ENCODE measurements at regions not wholly inside any gene's neighbourhood (a gene's known extent, or its start where the extent isn't known, plus 50 kb on each side); places are given as distances from the start of the nearest gene placed in this dataset.
"Not testable (repeated sequence)": the region's sequence is repeated elsewhere in the genome, so short reads cannot be mapped to it uniquely, and the experiment has no call there.

- DNase-seq (ENCODE audit: low spot score), result no peak
Measured at GRCh38 chr16:7964167-7964566, 626.1 kb downstream of the TMEM114 start.

DNA sequence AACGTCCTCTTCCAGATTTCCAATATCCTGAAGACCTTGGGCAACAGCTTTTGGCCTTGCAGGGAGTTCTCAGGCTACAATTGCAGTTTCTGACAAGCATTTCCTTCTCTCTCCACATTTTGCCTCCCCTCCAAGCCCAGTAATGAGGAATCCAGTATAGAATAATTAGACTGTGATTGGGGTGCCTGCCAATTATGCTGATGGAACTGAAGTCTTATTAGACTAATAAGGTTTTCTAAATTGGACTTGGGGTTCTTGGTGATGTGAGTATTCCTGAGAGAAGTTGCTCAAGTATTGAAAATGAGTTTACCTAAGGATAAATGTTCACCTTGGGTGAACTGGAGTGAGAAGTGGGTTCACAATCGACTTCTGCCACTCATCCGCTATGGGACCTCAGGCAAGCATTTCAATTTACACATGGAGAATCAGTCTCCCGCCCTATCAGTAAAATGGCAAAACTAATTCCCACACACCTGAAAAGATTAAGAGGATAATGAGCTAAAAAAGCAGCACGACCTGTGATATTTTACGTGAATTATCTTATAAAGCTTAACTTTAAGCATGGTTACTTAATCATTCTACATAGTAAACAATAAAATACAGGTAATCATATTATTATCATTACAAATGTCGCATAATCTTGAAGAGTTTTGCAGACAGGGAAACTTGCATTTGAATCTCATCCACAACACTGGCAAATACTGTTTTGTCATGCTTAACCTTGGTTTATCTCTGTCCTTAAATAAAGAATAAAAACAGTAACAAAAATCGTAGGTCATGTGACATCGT, 628.0 kb downstream of the TMEM114 start:
- no peak for DNase-seq (ENCODE audit: low spot score)

DNA sequence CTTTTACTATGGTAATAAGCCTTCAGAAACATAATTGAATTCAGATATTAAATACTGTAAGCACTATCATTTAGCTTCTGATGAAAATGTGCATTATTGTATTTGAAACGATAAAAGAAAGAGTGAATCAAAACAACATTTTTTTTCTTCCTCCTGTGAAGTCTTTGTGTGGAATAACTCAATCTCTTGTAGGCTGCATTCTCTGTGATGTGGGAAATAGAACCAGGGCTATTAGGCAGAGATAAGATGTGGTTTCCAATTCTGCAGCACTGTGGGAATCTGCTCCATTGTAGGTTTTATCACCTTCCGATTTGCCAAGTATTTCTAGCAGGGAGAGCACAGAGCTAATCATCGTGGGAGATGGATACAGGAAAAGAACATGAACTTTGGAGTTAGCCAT, 624.5 kb downstream of the RBFOX1 start:
- no peak for DNase-seq (ENCODE audit: low spot score)

- no peak for DNase-seq (ENCODE audit: low spot score)
Measured at GRCh38 chr16:7953360-7953759, 620.7 kb downstream of the RBFOX1 start.

- DNase-seq (ENCODE audit: low spot score), result no peak
Measured at GRCh38 chr16:7946142-7946541, 613.5 kb downstream of the RBFOX1 start.

DNA sequence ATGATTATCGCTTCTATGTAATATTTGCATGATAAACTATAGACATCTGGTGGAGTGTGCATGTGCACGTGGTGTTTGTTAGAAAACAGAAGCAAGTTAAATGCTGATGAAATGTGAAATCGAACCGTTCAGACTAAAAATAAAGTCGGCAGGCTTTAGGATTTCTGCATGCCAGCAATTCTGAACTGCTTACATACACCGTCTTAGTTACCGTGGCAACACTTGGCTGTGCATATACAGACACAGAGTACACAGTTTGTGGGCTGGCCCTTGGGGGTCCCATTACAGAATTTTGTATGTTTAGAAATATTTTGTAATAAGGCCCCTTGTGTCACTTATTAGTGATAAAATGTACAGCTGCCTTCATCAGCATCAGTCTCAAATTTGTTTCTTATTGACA, 605.5 kb downstream of the RBFOX1 start:
- no peak for DNase-seq (ENCODE audit: low spot score)

DNA sequence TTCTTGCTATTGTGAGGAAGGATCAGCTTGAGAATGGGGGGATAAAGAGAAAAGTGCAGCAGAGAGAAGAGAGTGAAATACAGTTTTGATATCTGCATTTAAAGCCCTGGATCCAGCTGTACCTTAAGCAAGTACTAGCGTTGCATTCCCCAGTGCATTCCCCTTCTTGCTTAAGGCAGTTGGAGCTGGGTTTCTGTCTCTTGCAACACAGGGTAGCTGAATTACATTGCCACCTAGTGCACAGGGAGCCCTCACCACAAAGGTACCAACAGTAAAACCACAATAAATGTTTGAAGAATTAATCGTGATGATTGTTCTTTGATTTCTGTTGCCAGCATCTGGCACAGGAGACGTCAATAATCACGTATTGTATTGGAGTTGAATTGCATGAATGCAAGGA, 588.7 kb downstream of the RBFOX1 start:
- DNase-seq (ENCODE audit: low spot score), result peak; percentile 19

- no peak for DNase-seq (ENCODE audit: low spot score)
Measured at GRCh38 chr16:7919782-7920181, 587.1 kb downstream of the RBFOX1 start.

DNA sequence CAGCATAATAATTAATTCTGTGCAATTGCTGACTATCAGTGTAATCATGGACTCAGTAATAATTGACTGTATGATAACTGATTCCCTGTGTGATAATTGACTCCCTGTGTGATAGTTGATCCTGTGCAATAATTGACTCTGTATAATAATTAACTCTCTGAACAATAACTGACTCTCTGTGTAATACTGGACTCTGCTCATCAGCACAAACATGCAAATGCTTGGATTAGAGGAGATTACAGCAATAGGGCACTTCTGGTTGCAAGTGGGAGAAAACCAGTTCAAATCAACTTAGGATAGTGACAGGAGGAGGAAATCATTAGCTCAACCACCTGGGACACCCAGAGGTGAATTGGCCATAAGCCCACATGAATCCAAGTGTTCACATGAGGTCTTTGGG, 582.1 kb downstream of the RBFOX1 start:
- DNase-seq (ENCODE audit: low spot score), result peak; percentile 27

DNA sequence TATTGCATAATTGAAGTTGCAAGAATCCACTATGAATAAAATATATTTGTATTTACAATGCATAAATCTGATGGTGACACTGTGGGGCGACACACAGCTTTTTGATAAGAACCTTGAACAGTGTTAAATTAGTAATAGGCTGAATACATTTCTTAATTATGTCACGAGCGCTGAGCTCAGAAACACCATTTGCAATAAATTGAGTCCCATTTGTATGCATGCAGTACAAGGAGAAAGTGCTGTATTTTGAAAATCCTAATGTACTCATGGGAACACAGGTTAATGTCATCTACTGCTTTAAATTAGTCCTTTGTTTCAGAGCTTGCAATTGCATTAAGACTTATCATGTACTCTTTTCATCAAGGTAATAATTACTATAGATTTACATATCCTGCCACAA, 579.5 kb downstream of the RBFOX1 start:
- DNase-seq (ENCODE audit: low spot score), result no peak

DNA sequence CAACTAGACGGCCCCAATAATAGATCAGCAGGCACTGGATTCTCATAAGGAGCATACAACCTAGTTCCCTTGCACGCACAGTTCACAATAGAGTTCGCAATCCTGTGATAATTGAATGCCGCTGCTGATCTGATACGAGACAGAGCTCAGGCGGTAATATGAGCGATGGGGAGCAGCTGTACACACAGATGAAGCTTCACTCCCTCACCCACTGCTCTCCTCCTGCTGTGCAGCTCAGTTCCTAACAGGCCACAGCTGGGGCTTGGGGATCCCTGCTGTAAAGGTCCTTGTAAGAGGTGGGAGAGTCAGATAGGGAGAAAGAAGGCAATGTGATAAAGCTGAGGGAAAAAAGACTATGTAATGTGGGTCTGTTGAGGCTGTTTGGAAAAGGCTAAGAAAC, 577.5 kb downstream of the RBFOX1 start:
- no peak for DNase-seq (ENCODE audit: low spot score)

- peak; percentile 22 for DNase-seq (ENCODE audit: low spot score)
Measured at GRCh38 chr16:7888411-7888810, 555.8 kb downstream of the RBFOX1 start.

DNA sequence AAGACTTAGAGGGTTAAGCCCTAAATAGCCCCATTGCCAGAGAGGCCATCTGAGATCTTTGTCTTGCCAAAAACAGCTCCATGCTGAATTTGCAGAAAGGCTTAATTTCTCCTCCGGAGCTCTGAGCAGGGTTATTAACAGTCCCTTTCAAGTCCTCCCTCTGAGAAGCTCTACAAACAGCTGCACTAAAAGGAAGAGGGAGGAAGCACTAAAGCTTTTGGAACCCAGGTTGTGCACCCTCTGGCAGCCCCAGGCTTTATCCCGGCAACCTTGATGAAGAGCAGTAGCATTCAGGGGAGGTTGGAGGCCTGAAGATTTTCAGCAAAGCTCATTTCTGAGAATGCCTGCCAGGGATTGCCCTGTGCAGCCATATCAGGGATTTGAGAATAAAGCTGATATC, 554.7 kb downstream of the RBFOX1 start:
- no peak for DNase-seq (ENCODE audit: low spot score)

- no peak for DNase-seq (ENCODE audit: low spot score)
Measured at GRCh38 chr16:7871979-7872378, 539.3 kb downstream of the RBFOX1 start.

- DNase-seq (ENCODE audit: low spot score), result no peak
Measured at GRCh38 chr16:7871371-7871770, 538.7 kb downstream of the RBFOX1 start.

GRCh38 chr16:7867831-7868230, 535.2 kb downstream of the RBFOX1 start:
- no peak for DNase-seq (ENCODE audit: low spot score)

DNA sequence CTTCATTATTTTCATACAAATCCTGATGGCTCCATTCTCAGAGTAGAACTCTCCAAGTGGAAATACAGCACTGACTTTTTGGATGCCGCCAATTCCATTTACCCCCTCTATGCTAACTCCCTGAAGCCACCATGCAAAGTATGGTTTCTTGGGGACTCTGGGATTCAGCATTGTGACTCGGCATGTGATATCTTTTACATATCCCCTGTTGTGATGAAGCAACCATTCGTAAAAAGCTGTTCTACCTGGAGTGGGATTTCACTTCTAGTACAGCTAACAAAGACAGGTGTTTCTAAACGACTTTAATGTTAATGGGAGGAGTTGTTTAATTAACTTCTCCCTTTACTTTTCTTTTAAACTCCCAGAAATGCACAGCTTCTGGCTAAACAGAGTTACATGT, 533.5 kb downstream of the RBFOX1 start:
- DNase-seq (ENCODE audit: low spot score), result no peak

DNA sequence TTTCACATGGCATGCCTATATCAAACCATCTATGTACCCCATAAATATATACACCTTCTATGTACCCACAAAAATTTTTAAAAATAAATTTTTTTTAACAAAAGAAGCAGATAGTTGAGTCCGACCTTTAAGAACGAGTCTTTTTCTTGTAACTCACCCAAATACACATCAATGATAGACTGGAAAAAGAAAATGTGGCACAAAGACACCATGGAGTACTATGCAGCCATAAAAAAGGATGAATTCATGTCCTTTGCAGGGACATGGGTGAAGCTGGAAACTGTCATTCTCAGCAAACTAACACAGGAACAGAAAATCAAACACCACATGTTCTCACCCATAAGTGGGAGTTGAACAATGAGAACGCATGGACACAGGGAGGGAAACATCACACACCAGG, 532.7 kb downstream of the RBFOX1 start:
- not testable (repeated sequence) for DNase-seq (ENCODE audit: low spot score)

DNA sequence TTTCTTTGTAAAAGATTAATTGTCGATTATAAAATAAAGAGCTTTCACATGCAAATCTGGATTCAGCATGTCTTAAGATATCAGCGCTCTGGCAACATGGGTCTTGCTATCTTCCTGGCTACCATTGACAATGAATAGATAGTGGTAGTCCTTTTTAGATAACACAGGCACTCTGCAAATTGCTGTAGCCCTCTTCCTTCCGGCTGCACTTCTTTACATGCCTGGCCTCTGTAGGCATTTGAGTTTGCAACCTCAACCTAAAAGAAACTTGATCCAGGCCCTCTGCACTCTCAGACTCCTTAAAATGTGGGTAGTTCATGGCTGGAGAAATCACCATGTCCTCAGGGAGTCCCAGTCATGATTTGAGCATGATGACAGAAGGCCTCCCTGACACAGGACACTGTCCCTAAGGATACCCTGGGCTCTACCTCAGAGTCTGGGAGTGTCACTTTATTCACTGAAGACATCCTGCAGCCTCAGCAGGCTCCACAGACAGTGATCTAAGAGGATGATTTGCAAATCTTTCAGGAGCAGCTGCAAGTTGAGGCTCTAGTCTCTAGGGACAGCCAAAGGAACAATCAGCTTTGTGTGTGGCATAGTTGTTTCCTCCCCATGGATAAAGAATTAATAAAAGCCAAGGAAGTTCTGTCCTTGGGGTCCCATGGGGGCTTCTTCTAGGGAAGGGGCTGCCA, 529.4 kb downstream of the RBFOX1 start:
- DNase-seq (ENCODE audit: low spot score), result no peak

DNA sequence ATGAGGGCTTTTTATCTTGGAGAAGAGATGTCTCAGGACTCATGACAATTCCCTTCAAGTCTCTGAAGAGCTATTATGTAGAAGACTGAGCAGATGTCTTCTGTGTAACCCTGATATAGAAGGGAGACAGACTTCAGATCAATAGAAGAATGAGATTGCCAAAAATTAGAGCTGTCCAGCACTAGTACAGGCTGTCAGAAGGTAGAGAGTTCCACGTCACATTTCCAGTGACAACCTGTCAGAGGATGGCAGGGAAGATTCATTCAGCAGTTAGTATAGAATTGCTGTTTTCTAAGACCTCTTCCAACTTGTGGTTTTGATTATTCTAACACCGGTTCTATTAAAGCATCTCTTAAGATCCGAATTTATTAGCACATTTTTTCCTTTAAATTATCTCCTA, 520.6 kb downstream of the RBFOX1 start:
- no peak for DNase-seq (ENCODE audit: low spot score)

DNA sequence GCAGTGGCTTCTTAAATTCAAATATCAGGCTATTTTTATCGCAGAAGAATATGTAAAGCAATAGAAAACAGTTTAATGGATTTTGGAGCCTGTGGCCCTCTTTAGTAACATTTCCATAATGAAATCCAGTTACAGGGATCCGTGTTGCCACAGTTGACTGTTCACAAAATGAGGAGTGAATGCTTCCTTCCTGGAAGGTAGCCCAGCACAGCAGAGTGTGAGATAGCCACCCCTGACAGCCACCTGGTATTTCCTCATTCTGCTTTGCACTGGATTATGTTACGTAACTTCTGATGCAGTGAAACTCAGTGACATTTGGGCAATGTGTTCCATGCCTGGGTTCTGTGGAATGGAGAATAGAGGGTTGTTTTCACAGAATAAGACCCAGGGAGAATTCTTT, 517.2 kb downstream of the RBFOX1 start:
- DNase-seq (ENCODE audit: low spot score), result no peak

- DNase-seq (ENCODE audit: low spot score), result no peak
Measured at GRCh38 chr16:7843261-7843660, 510.6 kb downstream of the RBFOX1 start.

- DNase-seq (ENCODE audit: low spot score), result no peak
Measured at GRCh38 chr16:7839568-7839967, 506.9 kb downstream of the RBFOX1 start.

Data from mucosa of gallbladder (tissue), 1 donor.